ENCODE measurements at regions not wholly inside any gene's neighbourhood (a gene's known extent, or its start where the extent isn't known, plus 50 kb on each side); places are given as distances from the start of the nearest gene placed in this dataset.

GRCh38 chr7:133185512-133185911 is 67.4 kb upstream of the EXOC4 start:
- DNase-seq = no peak
- Histone ChIP-seq H2AFZ (ENCODE audit: low read depth, low read length) (no peak overlapping the region), H3K36me3 (ENCODE audit: insufficient read depth, low read length) (no peaks in the 10 kb centered on the region), H3K9me3 (ENCODE audit: insufficient read depth, low read length, severe bottlenecking) (no peaks in the 10 kb centered on the region), H3K4me1 (ENCODE audit: insufficient read depth, low read length) (no peaks in the 10 kb centered on the region), H3K27ac (ENCODE audit: low read length) (no peak overlapping the region), H3K4me3 (ENCODE audit: low read depth in 1 of 2, low read length in 2 of 2) (no peak overlapping the region), H4K20me1 (ENCODE audit: insufficient read depth, low read length) (no peaks in the 10 kb centered on the region), H3K27me3 (ENCODE audit: insufficient read depth, low read length, poor library complexity) (peaks cover 3% of the 10 kb centered on the region), H3K9ac (ENCODE audit: low read depth, low read length) (no peak overlapping the region), H3K79me2 (ENCODE audit: insufficient read depth, low read length) (no peaks in the 10 kb centered on the region), H3K4me2 (ENCODE audit: insufficient read depth, low read length) (no peak overlapping the region)
- no peak for ATAC-seq (ENCODE audit: insufficient read depth, low read depth)
- no peak for TF ChIP-seq CTCF (IDR thresholded peaks at IDR 0.05; ENCODE audit: borderline replicate concordance, extremely low read depth, low read length, poor library complexity, severe bottlenecking)
- no peak for TF ChIP-seq EZH2 (IDR thresholded peaks at IDR 0.05; ENCODE audit: borderline replicate concordance, low read depth, low read length, severe bottlenecking)

DNA sequence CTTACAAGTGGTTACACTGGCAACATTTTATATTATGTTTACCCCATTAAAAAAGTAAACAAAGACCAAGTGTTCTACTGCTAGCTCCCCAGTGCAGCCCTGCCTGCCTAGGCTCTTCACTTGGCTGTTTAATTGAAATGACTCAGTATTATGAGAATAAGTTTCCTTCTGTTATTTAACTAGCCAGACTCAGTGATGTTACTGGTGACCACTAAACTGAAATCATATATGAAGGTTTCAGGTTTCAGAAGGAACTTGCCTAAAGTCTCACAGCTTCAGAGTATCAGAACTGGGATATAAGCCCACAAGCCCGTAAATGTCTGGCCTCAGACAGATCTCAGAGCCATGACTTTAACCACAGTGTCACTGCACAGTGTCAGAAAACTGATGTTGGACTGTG is 66.8 kb upstream of the EXOC4 start:
- Histone ChIP-seq H4K20me1 (ENCODE audit: insufficient read depth, low read length) (no peaks in the 10 kb centered on the region), H3K4me3 (ENCODE audit: low read depth in 1 of 2, low read length in 2 of 2) (no peak overlapping the region), H2AFZ (ENCODE audit: low read depth, low read length) (no peak overlapping the region), H3K27me3 (ENCODE audit: insufficient read depth, low read length, poor library complexity) (peaks cover 3% of the 10 kb centered on the region), H3K79me2 (ENCODE audit: insufficient read depth, low read length) (no peaks in the 10 kb centered on the region), H3K36me3 (ENCODE audit: insufficient read depth, low read length) (no peaks in the 10 kb centered on the region), H3K9ac (ENCODE audit: low read depth, low read length) (no peak overlapping the region), H3K4me1 (ENCODE audit: insufficient read depth, low read length) (no peaks in the 10 kb centered on the region), H3K27ac (ENCODE audit: low read length) (no peak overlapping the region), H3K4me2 (ENCODE audit: insufficient read depth, low read length) (no peak overlapping the region), H3K9me3 (ENCODE audit: insufficient read depth, low read length, severe bottlenecking) (no peaks in the 10 kb centered on the region)
- DNase-seq (no peak), ATAC-seq (ENCODE audit: insufficient read depth, low read depth) (no peak)
- TF ChIP-seq CTCF (IDR thresholded peaks at IDR 0.05; ENCODE audit: borderline replicate concordance, extremely low read depth, low read length, poor library complexity, severe bottlenecking) (no peak), EZH2 (IDR thresholded peaks at IDR 0.05; ENCODE audit: borderline replicate concordance, low read depth, low read length, severe bottlenecking) (no peak)

GRCh38 chr7:133190172-133190528 is 62.7 kb upstream of the EXOC4 start:
- Histone ChIP-seq H3K4me2 (ENCODE audit: insufficient read depth, low read length) (no peak overlapping the region), H4K20me1 (ENCODE audit: insufficient read depth, low read length) (no peaks in the 10 kb centered on the region), H3K4me1 (ENCODE audit: insufficient read depth, low read length) (no peaks in the 10 kb centered on the region), H3K4me3 (ENCODE audit: low read depth in 1 of 2, low read length in 2 of 2) (no peak overlapping the region), H3K36me3 (ENCODE audit: insufficient read depth, low read length) (no peaks in the 10 kb centered on the region), H3K9me3 (ENCODE audit: insufficient read depth, low read length, severe bottlenecking) (peaks cover 14% of the 10 kb centered on the region), H2AFZ (ENCODE audit: low read depth, low read length) (no peak overlapping the region), H3K27ac (ENCODE audit: low read length) (no peak overlapping the region), H3K9ac (ENCODE audit: low read depth, low read length) (no peak overlapping the region), H3K79me2 (ENCODE audit: insufficient read depth, low read length) (no peaks in the 10 kb centered on the region), H3K27me3 (ENCODE audit: insufficient read depth, low read length, poor library complexity) (no peaks in the 10 kb centered on the region)
- DNase-seq = no peak
- TF ChIP-seq CTCF (IDR thresholded peaks at IDR 0.05; ENCODE audit: borderline replicate concordance, extremely low read depth, low read length, poor library complexity, severe bottlenecking) (no peak), EZH2 (IDR thresholded peaks at IDR 0.05; ENCODE audit: borderline replicate concordance, low read depth, low read length, severe bottlenecking) (no peak)
- ATAC-seq (ENCODE audit: insufficient read depth, low read depth) = no peak

- no peaks in the 10 kb centered on the region for H3K79me2 ChIP-seq (ENCODE audit: insufficient read depth, low read length)
- no peak for DNase-seq
- H3K27ac ChIP-seq (ENCODE audit: low read length) = no peak overlapping the region
- no peaks in the 10 kb centered on the region for H3K4me1 ChIP-seq (ENCODE audit: insufficient read depth, low read length)
- ATAC-seq (ENCODE audit: insufficient read depth, low read depth) = no peak
- no peak overlapping the region for H3K9ac ChIP-seq (ENCODE audit: low read depth, low read length)
- TF ChIP-seq EZH2 (IDR thresholded peaks at IDR 0.05; ENCODE audit: borderline replicate concordance, low read depth, low read length, severe bottlenecking) (no peak), CTCF (IDR thresholded peaks at IDR 0.05; ENCODE audit: borderline replicate concordance, extremely low read depth, low read length, poor library complexity, severe bottlenecking) (no peak)
- H3K36me3 ChIP-seq (ENCODE audit: insufficient read depth, low read length) = no peaks in the 10 kb centered on the region
- no peak overlapping the region for H2AFZ ChIP-seq (ENCODE audit: low read depth, low read length)
- peaks cover 14% of the 10 kb centered on the region for H3K9me3 ChIP-seq (ENCODE audit: insufficient read depth, low read length, severe bottlenecking)
- no peak overlapping the region for H3K4me2 ChIP-seq (ENCODE audit: insufficient read depth, low read length)
- H3K27me3 ChIP-seq (ENCODE audit: insufficient read depth, low read length, poor library complexity) = no peaks in the 10 kb centered on the region
- H4K20me1 ChIP-seq (ENCODE audit: insufficient read depth, low read length) = no peaks in the 10 kb centered on the region
- no peak overlapping the region for H3K4me3 ChIP-seq (ENCODE audit: low read depth in 1 of 2, low read length in 2 of 2)
Measured at GRCh38 chr7:133190650-133191049, 62.2 kb upstream of the EXOC4 start.

Measured in DND-41 (cell line).